ENCODE measurements at regions not wholly inside any gene's neighbourhood (a gene's known extent, or its start where the extent isn't known, plus 50 kb on each side); places are given as distances from the start of the nearest gene placed in this dataset.

DNA sequence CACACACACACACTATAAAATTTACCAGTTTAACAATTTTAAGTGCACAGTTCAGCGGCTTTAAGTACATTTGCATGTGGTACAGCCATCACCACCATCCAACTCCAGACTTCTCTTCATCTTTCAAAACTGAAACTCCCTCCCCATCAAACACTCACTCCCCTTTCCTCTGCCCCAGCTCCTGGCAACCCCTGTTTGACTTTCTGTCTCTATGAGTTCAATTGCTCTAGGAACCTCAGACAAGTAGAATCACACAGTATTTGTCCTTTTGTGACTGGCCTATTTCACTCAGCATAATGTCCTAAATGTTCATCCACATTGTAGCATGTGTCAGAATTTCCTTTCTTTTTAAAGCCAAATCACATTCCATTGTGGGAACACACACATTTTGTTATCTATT lies 302.8 kb upstream of the FOXQ1 start:
- TF ChIP-seq, protein P1, sequence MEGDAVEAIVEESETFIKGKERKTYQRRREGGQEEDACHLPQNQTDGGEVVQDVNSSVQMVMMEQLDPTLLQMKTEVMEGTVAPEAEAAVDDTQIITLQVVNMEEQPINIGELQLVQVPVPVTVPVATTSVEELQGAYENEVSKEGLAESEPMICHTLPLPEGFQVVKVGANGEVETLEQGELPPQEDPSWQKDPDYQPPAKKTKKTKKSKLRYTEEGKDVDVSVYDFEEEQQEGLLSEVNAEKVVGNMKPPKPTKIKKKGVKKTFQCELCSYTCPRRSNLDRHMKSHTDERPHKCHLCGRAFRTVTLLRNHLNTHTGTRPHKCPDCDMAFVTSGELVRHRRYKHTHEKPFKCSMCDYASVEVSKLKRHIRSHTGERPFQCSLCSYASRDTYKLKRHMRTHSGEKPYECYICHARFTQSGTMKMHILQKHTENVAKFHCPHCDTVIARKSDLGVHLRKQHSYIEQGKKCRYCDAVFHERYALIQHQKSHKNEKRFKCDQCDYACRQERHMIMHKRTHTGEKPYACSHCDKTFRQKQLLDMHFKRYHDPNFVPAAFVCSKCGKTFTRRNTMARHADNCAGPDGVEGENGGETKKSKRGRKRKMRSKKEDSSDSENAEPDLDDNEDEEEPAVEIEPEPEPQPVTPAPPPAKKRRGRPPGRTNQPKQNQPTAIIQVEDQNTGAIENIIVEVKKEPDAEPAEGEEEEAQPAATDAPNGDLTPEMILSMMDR (conservative IDR thresholded peaks at IDR 0.05 in 1 of 2, IDR thresholded peaks at IDR 0.05 in 1 of 2; ENCODE audit: low read depth in 1 of 2, low read length in 2 of 2) = no peak
- no peak for TF ChIP-seq EZH2 (IDR thresholded peaks at IDR 0.05; ENCODE audit: low read length, missing control alignments)
- Histone ChIP-seq H3K4me3 (replicated peaks in 1 of 4; ENCODE audit: control extremely low read depth in 1 of 4, insufficient read depth in 1 of 4, low read depth in 3 of 4, low read length in 4 of 4) (no peak overlapping the region), H3K9me3 (ENCODE audit: control insufficient read depth, insufficient read depth, low read depth, low read length) (no peaks in the 10 kb centered on the region), H3K9ac (ENCODE audit: insufficient read depth, low read length) (no peak overlapping the region), H3K4me1 (ENCODE audit: control insufficient read depth, extremely low read depth, insufficient read depth, low read length) (no peaks in the 10 kb centered on the region), H3K27ac (ENCODE audit: insufficient read depth, low read length) (no peak overlapping the region), H3K79me2 (ENCODE audit: control insufficient read depth, insufficient read depth, low read length) (no peaks in the 10 kb centered on the region), H2AFZ (ENCODE audit: low read length) (no peak overlapping the region), H3K36me3 (ENCODE audit: control insufficient read depth, insufficient read depth, low read length) (no peaks in the 10 kb centered on the region), H3K27me3 (ENCODE audit: control insufficient read depth, insufficient read depth, low read length) (peaks cover 4% of the 10 kb centered on the region), H3K4me2 (ENCODE audit: extremely low read depth, insufficient read depth, low read length) (no peak overlapping the region), H4K20me1 (ENCODE audit: control insufficient read depth, extremely low read depth, insufficient read depth, low read length) (no peaks in the 10 kb centered on the region)
- no peak for DNase-seq (ENCODE audit: low read depth in 2 of 2)

DNA sequence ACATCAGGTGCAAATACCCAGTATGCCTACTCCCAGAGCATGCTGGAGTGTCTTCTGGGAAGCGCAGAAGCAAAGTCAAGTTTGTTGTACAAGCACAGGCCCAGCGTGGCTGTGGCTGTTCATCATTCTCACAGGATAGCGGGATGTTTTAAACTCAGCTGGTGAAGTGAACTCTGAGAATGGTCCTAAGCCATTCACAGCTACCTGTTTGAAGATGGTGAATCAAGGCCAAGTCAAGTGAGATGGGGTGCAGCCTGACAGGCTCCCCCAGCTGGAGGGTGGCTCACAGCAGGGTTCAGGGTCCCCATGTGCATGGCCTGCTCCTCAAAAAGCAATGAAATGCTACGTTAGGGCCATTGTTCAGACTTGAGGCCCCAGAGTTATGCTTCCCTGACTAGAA lies 304.7 kb upstream of the FOXQ1 start:
- no peak overlapping the region for H3K4me3 ChIP-seq (replicated peaks in 1 of 4; ENCODE audit: control extremely low read depth in 1 of 4, insufficient read depth in 1 of 4, low read depth in 3 of 4, low read length in 4 of 4)
- no peaks in the 10 kb centered on the region for H3K79me2 ChIP-seq (ENCODE audit: control insufficient read depth, insufficient read depth, low read length)
- H3K36me3 ChIP-seq (ENCODE audit: control insufficient read depth, insufficient read depth, low read length) = no peaks in the 10 kb centered on the region
- no peak overlapping the region for H3K9ac ChIP-seq (ENCODE audit: insufficient read depth, low read length)
- peaks cover 4% of the 10 kb centered on the region for H3K27me3 ChIP-seq (ENCODE audit: control insufficient read depth, insufficient read depth, low read length)
- H4K20me1 ChIP-seq (ENCODE audit: control insufficient read depth, extremely low read depth, insufficient read depth, low read length) = no peaks in the 10 kb centered on the region
- H3K27ac ChIP-seq (ENCODE audit: insufficient read depth, low read length) = no peak overlapping the region
- TF ChIP-seq, protein P1 (conservative IDR thresholded peaks at IDR 0.05 in 1 of 2, IDR thresholded peaks at IDR 0.05 in 1 of 2; ENCODE audit: low read depth in 1 of 2, low read length in 2 of 2) = no peak
- H3K4me2 ChIP-seq (ENCODE audit: extremely low read depth, insufficient read depth, low read length) = no peak overlapping the region
- no peaks in the 10 kb centered on the region for H3K9me3 ChIP-seq (ENCODE audit: control insufficient read depth, insufficient read depth, low read depth, low read length)
- no peaks in the 10 kb centered on the region for H3K4me1 ChIP-seq (ENCODE audit: control insufficient read depth, extremely low read depth, insufficient read depth, low read length)
- H2AFZ ChIP-seq (ENCODE audit: low read length) = no peak overlapping the region
- DNase-seq (ENCODE audit: low read depth in 2 of 2) = no peak

DNA sequence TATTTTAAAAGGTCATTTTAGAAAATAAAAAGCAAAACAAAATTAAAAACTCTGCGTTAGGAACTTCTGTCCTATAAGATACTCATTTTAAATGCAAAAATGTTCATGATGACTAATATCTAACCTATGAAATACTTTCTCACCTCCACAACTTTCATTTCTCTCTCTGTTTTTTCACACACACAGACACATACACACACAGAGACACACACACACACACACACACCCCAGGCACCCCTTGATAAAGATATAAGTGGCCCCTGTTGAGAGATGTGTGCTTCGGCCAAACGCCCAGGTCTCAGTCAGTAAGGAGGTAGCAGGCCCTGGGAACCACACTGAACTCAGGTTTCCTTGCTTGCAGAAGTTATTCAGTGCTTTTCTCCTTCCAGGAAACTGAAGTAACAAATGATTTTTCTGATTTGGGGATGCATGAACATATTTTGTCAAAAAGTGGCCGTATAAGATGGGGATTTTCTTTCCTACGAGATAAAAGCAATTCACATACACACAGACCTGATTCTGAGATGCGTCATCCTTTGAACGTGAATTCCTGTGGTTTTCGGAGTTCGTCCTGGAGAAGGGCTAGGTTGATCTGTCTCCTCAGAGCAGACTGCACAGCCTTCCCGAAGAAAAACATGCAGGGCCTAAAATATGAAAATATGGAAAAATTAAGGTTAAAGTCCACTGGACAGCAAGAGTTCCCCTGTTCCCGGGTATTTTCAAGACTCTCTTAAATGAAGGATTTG lies 306.8 kb upstream of the FOXQ1 start:
- no peaks in the 10 kb centered on the region for H3K27me3 ChIP-seq (ENCODE audit: control insufficient read depth, insufficient read depth, low read length)
- no peak for DNase-seq (ENCODE audit: low read depth in 2 of 2)
- H3K4me3 ChIP-seq (replicated peaks in 1 of 4; ENCODE audit: control extremely low read depth in 1 of 4, insufficient read depth in 1 of 4, low read depth in 3 of 4, low read length in 4 of 4) = no peak overlapping the region
- H2AFZ ChIP-seq (ENCODE audit: low read length) = no peak overlapping the region
- no peaks in the 10 kb centered on the region for H4K20me1 ChIP-seq (ENCODE audit: control insufficient read depth, extremely low read depth, insufficient read depth, low read length)
- no peak overlapping the region for H3K4me2 ChIP-seq (ENCODE audit: extremely low read depth, insufficient read depth, low read length)
- H3K4me1 ChIP-seq (ENCODE audit: control insufficient read depth, extremely low read depth, insufficient read depth, low read length) = no peaks in the 10 kb centered on the region
- no peak overlapping the region for H3K9ac ChIP-seq (ENCODE audit: insufficient read depth, low read length)
- H3K79me2 ChIP-seq (ENCODE audit: control insufficient read depth, insufficient read depth, low read length) = no peaks in the 10 kb centered on the region
- no peaks in the 10 kb centered on the region for H3K9me3 ChIP-seq (ENCODE audit: control insufficient read depth, insufficient read depth, low read depth, low read length)
- TF ChIP-seq EZH2 (IDR thresholded peaks at IDR 0.05; ENCODE audit: low read length, missing control alignments) = no peak
- TF ChIP-seq, protein P1 (conservative IDR thresholded peaks at IDR 0.05 in 1 of 2, IDR thresholded peaks at IDR 0.05 in 1 of 2; ENCODE audit: low read depth in 1 of 2, low read length in 2 of 2) = no peak
- H3K36me3 ChIP-seq (ENCODE audit: control insufficient read depth, insufficient read depth, low read length) = no peaks in the 10 kb centered on the region
- H3K27ac ChIP-seq (ENCODE audit: insufficient read depth, low read length) = no peak overlapping the region
